GM23338 (cell line): ENCODE measurements at regions not wholly inside any gene's neighbourhood (a gene's known extent, or its start where the extent isn't known, plus 50 kb on each side); places are given as distances from the start of the nearest gene placed in this dataset.

Experiments used
- ATAC-seq: fragments of 200-7000 bp; cut with Tn5 transposase; 3 replicates; pipeline ENCODE4 v1.9.1; 2020
- DNase-seq: peaks from one replicate; pipeline ENCODE4 v3.0.0-alpha.2; 2015; ENCODE audit warnings: low spot score
- H2AFZ ChIP-seq: fragments of 200-600 bp; sonication (generic); 2 replicates; pipeline ENCODE4 v1.8.0; 2016; ENCODE audit warnings: antibody characterized with exemption, mild to moderate bottlenecking, moderate library complexity
- H3F3A ChIP-seq: fragments of 200-600 bp; sonication (generic); replicated peaks from 2 replicates; pipeline ENCODE4 v1.8.0; 2017; ENCODE audit warnings: antibody characterized with exemption, mixed run types, low read depth
- H3K27ac ChIP-seq: fragments of 200-600 bp; sonication (generic); 2 replicates; pipeline ENCODE4 v1.6.1; 2016; ENCODE audit warnings: low read depth
- H3K27me3 ChIP-seq: fragments of 200-600 bp; sonication (generic); 2 replicates; pipeline ENCODE4 v1.8.0; 2016; ENCODE audit warnings: mild to moderate bottlenecking, mixed run types, moderate library complexity; ENCODE audit not compliant: insufficient read depth
- H3K36me3 ChIP-seq: fragments of 200-600 bp; sonication (generic); 2 replicates; pipeline ENCODE4 v1.8.0; 2016; ENCODE audit warnings: mild to moderate bottlenecking; ENCODE audit not compliant: insufficient read depth
- H3K4me1 ChIP-seq: fragments of 200-600 bp; sonication (generic); 2 replicates; pipeline ENCODE4 v1.8.0; 2016; ENCODE audit warnings: mild to moderate bottlenecking, moderate library complexity; ENCODE audit not compliant: insufficient read depth
- H3K4me2 ChIP-seq: fragments of 200-600 bp; sonication (generic); 2 replicates; pipeline ENCODE4 v1.7.1; 2017; ENCODE audit warnings: mixed run types
- H3K4me3 ChIP-seq: fragments of 200-600 bp; sonication (generic); 2 replicates; pipeline ENCODE4 v1.6.1; 2016; ENCODE audit warnings: mixed run types
- H3K79me2 ChIP-seq: fragments of 200-600 bp; sonication (generic); replicated peaks from 2 replicates; pipeline ENCODE4 v1.8.0; 2017; ENCODE audit warnings: mild to moderate bottlenecking; ENCODE audit not compliant: insufficient read depth
- H3K9me2 ChIP-seq: fragments of 200-600 bp; sonication (generic); 2 replicates; pipeline ENCODE4 v1.8.0; 2017; ENCODE audit not compliant: insufficient read depth
- H4K20me1 ChIP-seq: fragments of 200-600 bp; sonication (generic); replicated peaks from 2 replicates; pipeline ENCODE4 v1.8.0; 2017; ENCODE audit warnings: mild to moderate bottlenecking; ENCODE audit not compliant: insufficient read depth
- H3K27ac Mint-ChIP-seq: 2 replicates; pipeline ENCODE4 v1.8.0; 2020; ENCODE audit warnings: inconsistent platforms, mild to moderate bottlenecking, moderate library complexity, mixed read lengths
- H3K27me3 Mint-ChIP-seq: 3 replicates; pipeline ENCODE4 v1.8.0; 2022; ENCODE audit warnings: low read depth, mild to moderate bottlenecking, moderate library complexity, mixed read lengths, inconsistent platforms; ENCODE audit not compliant: insufficient read depth, poor library complexity
- H3K36me3 Mint-ChIP-seq: 3 replicates; pipeline ENCODE4 v1.8.0; 2021; ENCODE audit warnings: low read depth, mild to moderate bottlenecking, inconsistent platforms, moderate library complexity, mixed read lengths
- H3K4me1 Mint-ChIP-seq: 3 replicates; pipeline ENCODE4 v1.8.0; 2020; ENCODE audit warnings: mild to moderate bottlenecking, inconsistent platforms, mixed read lengths
- H3K4me3 Mint-ChIP-seq: 3 replicates; pipeline ENCODE4 v1.8.0; 2021; ENCODE audit warnings: moderate library complexity, mild to moderate bottlenecking, inconsistent platforms, mixed read lengths
- H3K9me3 Mint-ChIP-seq: 3 replicates; pipeline ENCODE4 v1.8.0; 2020; ENCODE audit warnings: moderate library complexity, mild to moderate bottlenecking, inconsistent platforms, mixed read lengths
- CREB1 ChIP-seq: fragments of 250-450 bp; sonication (Bioruptor Pico); IDR thresholded peaks from 2 replicates; pipeline ENCODE4 v1.5.0; 2020; ENCODE audit warnings: low read depth, mild to moderate bottlenecking, moderate library complexity
- CTCF ChIP-seq, 2 experiments: fragments of 200-600 bp in 1 of 2; sonication (generic) in 1 of 2; conservative IDR thresholded peaks; 2 replicates each; pipeline versions ENCODE4 v1.5.1 to v1.6.1; 2016 to 2017; ENCODE audit warnings: antibody characterized with exemption in 2 of 2, low read depth in 2 of 2, mild to moderate bottlenecking in 2 of 2, moderate library complexity in 1 of 2
- ETS1 ChIP-seq: IDR thresholded peaks from 2 replicates; pipeline ENCODE4 v1.6.1; 2016; ENCODE audit warnings: antibody characterized with exemption
- EZH2 ChIP-seq: fragments of 200-600 bp; sonication (generic); IDR thresholded peaks from one replicate; pipeline ENCODE4 v1.8.0; 2017; ENCODE audit warnings: antibody characterized with exemption, mild to moderate bottlenecking, low read depth; ENCODE audit not compliant: unreplicated experiment
- EZH2phosphoT487 ChIP-seq: fragments of 200-600 bp; sonication (generic); IDR thresholded peaks from one replicate; pipeline ENCODE4 v1.8.1; 2018; ENCODE audit warnings: antibody characterized with exemption; ENCODE audit not compliant: unreplicated experiment
- JUNB ChIP-seq: IDR thresholded peaks from one replicate; pipeline ENCODE4 v1.6.1; 2016; ENCODE audit warnings: antibody characterized with exemption; ENCODE audit not compliant: unreplicated experiment
- NANOG ChIP-seq: IDR thresholded peaks from 2 replicates; pipeline ENCODE4 v1.6.1; 2016; ENCODE audit warnings: antibody characterized with exemption, borderline replicate concordance
- POLR2AphosphoS5 ChIP-seq: IDR thresholded peaks from 2 replicates; pipeline ENCODE4 v1.6.1; 2016; ENCODE audit warnings: antibody characterized with exemption, low read depth
- REST ChIP-seq: IDR thresholded peaks from one replicate; pipeline ENCODE4 v1.6.1; 2018; ENCODE audit warnings: antibody characterized with exemption; ENCODE audit not compliant: unreplicated experiment
- ZNF331 ChIP-seq: fragments of 250-450 bp; sonication (Bioruptor Pico); IDR thresholded peaks from 2 replicates; pipeline ENCODE4 v1.5.0; 2020; ENCODE audit warnings: low read depth, mild to moderate bottlenecking, moderate library complexity

- ATAC-seq (no peak), DNase-seq (no peak)
- Histone ChIP-seq H3K4me2 (no peak overlapping the region), H3K4me3 (no peak overlapping the region), H3K27me3 (no peaks in the 10 kb centered on the region), H3K36me3 (no peaks in the 10 kb centered on the region), H4K20me1 (no peaks in the 10 kb centered on the region), H3K79me2 (no peaks in the 10 kb centered on the region), H2AFZ (no peak overlapping the region), H3F3A (no peaks in the 10 kb centered on the region), H3K27ac (no peak overlapping the region), H3K4me1 (no peaks in the 10 kb centered on the region), H3K9me2 (no peaks in the 10 kb centered on the region)
- Mint-ChIP-seq H3K27ac (no peak overlapping the region), H3K4me3 (no peak overlapping the region), H3K9me3 (no peaks in the 10 kb centered on the region), H3K4me1 (no peaks in the 10 kb centered on the region), H3K36me3 (no peaks in the 10 kb centered on the region), H3K27me3 (peaks cover 1% of the 10 kb centered on the region)
- no peak for TF ChIP-seq EZH2phosphoT487
- TF ChIP-seq ZNF331 (CRISPR knock-in tag), result no peak
Observed at GRCh38 chr4:54173281-54173912, 55.7 kb upstream of the PDGFRA start.

- H3K36me3 Mint-ChIP-seq, result no peaks in the 10 kb centered on the region
- TF ChIP-seq CREB1, result no peak
- TF ChIP-seq EZH2, result no peak
- TF ChIP-seq CTCF (conservative IDR thresholded peaks at IDR 0.05; ENCODE audit: low read depth in 2 of 2), result no peak
- TF ChIP-seq REST, result no peak
- TF ChIP-seq JUNB, result no peak
- no peak for TF ChIP-seq POLR2AphosphoS5
- TF ChIP-seq ZNF331 (CRISPR knock-in tag), result no peak
- TF ChIP-seq NANOG, result no peak
- TF ChIP-seq EZH2phosphoT487, result no peak
- no peak for TF ChIP-seq ETS1
Observed at GRCh38 chr4:54176202-54176601, 52.9 kb upstream of the PDGFRA start.

More at GRCh38 chr4:54176202-54176601, 52.9 kb upstream of the PDGFRA start:
- Histone ChIP-seq H3K79me2 (no peaks in the 10 kb centered on the region), H3K9me2 (peaks cover 4% of the 10 kb centered on the region; the same call in 1 of the 2 replicates), H3K27ac (no peak overlapping the region), H3K4me2 (no peak overlapping the region), H3K4me3 (no peak overlapping the region), H3K4me1 (no peaks in the 10 kb centered on the region), H4K20me1 (no peaks in the 10 kb centered on the region), H2AFZ (no peak overlapping the region), H3K27me3 (no peaks in the 10 kb centered on the region), H3F3A (no peaks in the 10 kb centered on the region), H3K36me3 (no peaks in the 10 kb centered on the region)
- Mint-ChIP-seq H3K9me3 (no peaks in the 10 kb centered on the region), H3K4me1 (no peaks in the 10 kb centered on the region), H3K4me3 (no peak overlapping the region), H3K27ac (no peak overlapping the region), H3K27me3 (no peaks in the 10 kb centered on the region)
- ATAC-seq (no peak), DNase-seq (no peak)
